ENCODE measurements at regions not wholly inside any gene's neighbourhood (a gene's known extent, or its start where the extent isn't known, plus 50 kb on each side); places are given as distances from the start of the nearest gene placed in this dataset.

DNA sequence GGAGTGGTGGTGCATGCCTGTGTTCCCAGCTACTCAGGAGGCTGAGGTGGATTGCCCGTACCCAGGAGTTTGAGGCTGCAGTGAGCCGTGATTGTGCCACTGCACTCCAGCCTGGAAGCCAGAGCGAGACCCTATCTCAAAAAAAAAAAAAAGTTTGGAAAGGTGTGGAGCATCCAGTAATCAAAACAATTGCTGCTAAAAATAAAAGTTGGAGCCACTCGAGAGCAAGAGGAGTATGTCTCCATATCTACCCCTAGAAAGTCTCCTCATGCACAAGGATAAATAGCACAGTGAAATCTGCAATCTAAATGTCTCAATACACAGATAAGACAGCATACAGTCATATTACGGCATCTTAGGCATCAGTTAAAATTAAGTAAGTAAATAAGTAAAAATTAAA lies 81.5 kb upstream of the NEBL start:
- 94% methylated on average over 5 of the region's 5 CpGs for WGBS
- Histone ChIP-seq H3K27ac (no peak overlapping the region), H3K36me3 (no peaks in the 10 kb centered on the region), H3K9me3 (no peaks in the 10 kb centered on the region), H3K27me3 (replicated peaks; ENCODE audit: insufficient read depth) (no peaks in the 10 kb centered on the region), H3K4me1 (replicated peaks) (no peaks in the 10 kb centered on the region), H3K4me3 (no peak overlapping the region)
- intact Hi-C loops (cut with DNase I) = no loop called here
- DNase-seq (ENCODE audit: low spot score) = no peak
- TF ChIP-seq, protein P1, sequence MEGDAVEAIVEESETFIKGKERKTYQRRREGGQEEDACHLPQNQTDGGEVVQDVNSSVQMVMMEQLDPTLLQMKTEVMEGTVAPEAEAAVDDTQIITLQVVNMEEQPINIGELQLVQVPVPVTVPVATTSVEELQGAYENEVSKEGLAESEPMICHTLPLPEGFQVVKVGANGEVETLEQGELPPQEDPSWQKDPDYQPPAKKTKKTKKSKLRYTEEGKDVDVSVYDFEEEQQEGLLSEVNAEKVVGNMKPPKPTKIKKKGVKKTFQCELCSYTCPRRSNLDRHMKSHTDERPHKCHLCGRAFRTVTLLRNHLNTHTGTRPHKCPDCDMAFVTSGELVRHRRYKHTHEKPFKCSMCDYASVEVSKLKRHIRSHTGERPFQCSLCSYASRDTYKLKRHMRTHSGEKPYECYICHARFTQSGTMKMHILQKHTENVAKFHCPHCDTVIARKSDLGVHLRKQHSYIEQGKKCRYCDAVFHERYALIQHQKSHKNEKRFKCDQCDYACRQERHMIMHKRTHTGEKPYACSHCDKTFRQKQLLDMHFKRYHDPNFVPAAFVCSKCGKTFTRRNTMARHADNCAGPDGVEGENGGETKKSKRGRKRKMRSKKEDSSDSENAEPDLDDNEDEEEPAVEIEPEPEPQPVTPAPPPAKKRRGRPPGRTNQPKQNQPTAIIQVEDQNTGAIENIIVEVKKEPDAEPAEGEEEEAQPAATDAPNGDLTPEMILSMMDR (IDR thresholded peaks at IDR 0.05) = no peak
- TF ChIP-seq POLR2A (IDR thresholded peaks at IDR 0.05) (no peak), POLR2AphosphoS5 (IDR thresholded peaks at IDR 0.05) (no peak)

DNA sequence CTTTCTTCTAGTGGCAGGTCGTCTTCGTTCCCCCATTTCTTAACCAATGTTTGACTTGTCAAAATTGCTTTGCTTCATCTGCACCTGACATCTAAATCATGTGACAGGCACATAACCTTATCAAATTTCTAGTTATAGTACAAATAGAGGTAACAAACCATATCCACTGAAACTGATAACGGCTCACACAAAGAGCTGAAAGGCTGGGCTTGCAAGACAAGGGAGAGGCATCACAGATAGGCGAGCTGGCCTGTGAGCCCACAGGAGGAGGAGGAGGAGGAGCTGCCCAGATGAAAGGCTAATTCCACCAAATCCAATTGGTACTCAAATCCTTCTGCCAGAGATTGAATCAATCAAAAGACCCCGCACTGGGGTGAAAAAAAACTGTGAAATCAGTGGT lies 80.2 kb upstream of the NEBL start:
- DNase-seq (ENCODE audit: low spot score) = no peak
- Histone ChIP-seq H3K9me3 (no peaks in the 10 kb centered on the region), H3K4me1 (replicated peaks) (no peaks in the 10 kb centered on the region), H3K27ac (no peak overlapping the region), H3K4me3 (no peak overlapping the region), H3K27me3 (replicated peaks; ENCODE audit: insufficient read depth) (no peaks in the 10 kb centered on the region), H3K36me3 (no peaks in the 10 kb centered on the region)
- intact Hi-C loops (cut with DNase I) = no loop called here
- 76% methylated on average over 5 of the region's 5 CpGs for WGBS
- TF ChIP-seq POLR2AphosphoS5 (IDR thresholded peaks at IDR 0.05) = no peak
- TF ChIP-seq, protein P1 (IDR thresholded peaks at IDR 0.05) = no peak
- TF ChIP-seq POLR2A (IDR thresholded peaks at IDR 0.05) = no peak

DNA sequence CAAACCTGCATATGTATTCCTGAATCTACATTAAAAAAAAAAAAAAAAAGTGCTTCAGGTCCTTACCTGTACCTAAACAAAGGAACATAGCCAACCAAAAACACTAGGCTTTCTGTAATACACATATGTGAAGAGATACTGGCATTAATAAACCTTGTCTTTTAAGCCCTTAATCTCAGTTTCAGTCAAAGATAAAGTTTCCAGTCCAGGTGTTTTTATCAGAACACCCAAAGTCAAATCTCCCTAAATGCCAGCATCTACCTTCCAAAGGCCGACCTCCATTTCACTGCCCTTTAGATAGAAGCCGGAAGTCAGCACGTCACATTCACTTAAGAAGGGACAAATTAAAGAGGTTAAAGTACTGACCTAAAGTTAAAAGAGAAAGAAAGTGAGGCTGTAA lies 79.8 kb upstream of the NEBL start:
- no peaks in the 10 kb centered on the region for H3K36me3 ChIP-seq
- H3K9me3 ChIP-seq = no peaks in the 10 kb centered on the region
- H3K4me1 ChIP-seq (replicated peaks) = no peaks in the 10 kb centered on the region
- H3K27ac ChIP-seq = no peak overlapping the region
- intact Hi-C loops (cut with DNase I) = no loop called here
- 89% methylated on average over 3 of the region's 3 CpGs for WGBS
- no peaks in the 10 kb centered on the region for H3K27me3 ChIP-seq (replicated peaks; ENCODE audit: insufficient read depth)
- TF ChIP-seq POLR2AphosphoS5 (IDR thresholded peaks at IDR 0.05) = no peak
- TF ChIP-seq, protein P1 (IDR thresholded peaks at IDR 0.05) = no peak
- TF ChIP-seq POLR2A (IDR thresholded peaks at IDR 0.05) = no peak
- no peak for DNase-seq (ENCODE audit: low spot score)
- no peak overlapping the region for H3K4me3 ChIP-seq

DNA sequence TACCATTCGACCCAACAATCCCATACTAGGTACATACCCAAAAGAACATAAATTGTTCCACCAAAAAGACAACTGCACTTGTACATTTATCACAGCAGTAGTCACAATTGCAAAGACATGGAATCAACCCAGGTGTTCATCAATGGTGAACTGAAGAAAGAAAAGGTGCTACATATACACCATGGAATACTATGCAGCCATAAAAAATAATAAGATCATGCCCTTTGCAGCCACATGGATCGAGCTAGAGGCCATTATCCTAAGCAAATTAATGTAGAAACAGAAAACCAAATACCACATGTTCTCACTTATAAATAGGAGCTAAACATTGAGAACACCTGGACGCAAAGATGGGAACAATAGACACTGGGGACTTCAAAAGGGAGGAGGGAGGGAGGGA lies 79.3 kb upstream of the NEBL start:
- TF ChIP-seq POLR2A (IDR thresholded peaks at IDR 0.05) (no peak), POLR2AphosphoS5 (IDR thresholded peaks at IDR 0.05) (no peak)
- TF ChIP-seq, protein P1 (IDR thresholded peaks at IDR 0.05) = no peak
- WGBS = 96% methylated on average over 3 of the region's 3 CpGs
- Histone ChIP-seq H3K27ac (no peak overlapping the region), H3K9me3 (no peaks in the 10 kb centered on the region), H3K4me1 (replicated peaks) (no peaks in the 10 kb centered on the region), H3K36me3 (no peaks in the 10 kb centered on the region), H3K27me3 (replicated peaks; ENCODE audit: insufficient read depth) (no peaks in the 10 kb centered on the region), H3K4me3 (no peak overlapping the region)
- intact Hi-C loops (cut with DNase I) = no loop called here
- no peak for DNase-seq (ENCODE audit: low spot score)

DNA sequence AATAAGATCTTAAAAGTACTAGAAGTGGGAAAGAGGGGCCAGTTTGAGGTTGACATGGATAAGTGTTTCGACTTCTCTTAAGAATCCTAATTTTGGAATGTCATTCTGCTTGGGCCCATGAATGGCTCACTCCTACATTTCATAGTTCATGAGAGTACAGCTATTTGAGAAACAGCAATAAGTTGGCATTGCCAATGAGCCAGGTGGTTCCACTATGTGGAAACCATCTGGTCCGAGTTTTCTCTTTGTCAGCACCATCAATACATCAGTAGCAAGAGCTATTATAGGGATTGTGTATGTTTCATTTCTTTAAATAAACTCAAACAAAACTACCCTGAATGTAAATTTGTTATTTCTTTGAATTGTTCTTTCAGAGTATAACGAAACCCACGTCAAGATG lies 78.1 kb upstream of the NEBL start:
- intact Hi-C loops (cut with DNase I) = no loop called here
- no peak for DNase-seq (ENCODE audit: low spot score)
- no peak for TF ChIP-seq POLR2A (IDR thresholded peaks at IDR 0.05)
- 88% methylated on average over 4 of the region's 4 CpGs for WGBS
- no peaks in the 10 kb centered on the region for H3K36me3 ChIP-seq
- H3K27ac ChIP-seq = no peak overlapping the region
- H3K4me3 ChIP-seq = no peak overlapping the region
- no peaks in the 10 kb centered on the region for H3K9me3 ChIP-seq
- H3K27me3 ChIP-seq (replicated peaks; ENCODE audit: insufficient read depth) = no peaks in the 10 kb centered on the region
- H3K4me1 ChIP-seq (replicated peaks) = no peaks in the 10 kb centered on the region
